ENCODE measurements at regions not wholly inside any gene's neighbourhood (a gene's known extent, or its start where the extent isn't known, plus 50 kb on each side); places are given as distances from the start of the nearest gene placed in this dataset.

GRCh38 chr18:11544060-11544633, 65.2 kb upstream of the SLC35G4 start:
- no peaks in the 10 kb centered on the region for H3K4me1 ChIP-seq (ENCODE audit: control insufficient read depth, insufficient read depth, low read length)
- no peak overlapping the region for H3K27ac ChIP-seq (ENCODE audit: extremely low read depth, low read depth, low read length)
- no peaks in the 10 kb centered on the region for H3K36me3 ChIP-seq (ENCODE audit: control insufficient read depth in 2 of 2, insufficient read depth in 1 of 2, low read length in 2 of 2)
- no peak overlapping the region for H3K4me3 ChIP-seq (ENCODE audit: low read depth, low read length)
- POLR2A ChIA-PET, result no interaction called here
- H3K9me3 ChIP-seq (ENCODE audit: control insufficient read depth, insufficient read depth, low read depth, low read length), result no peaks in the 10 kb centered on the region
- CTCF ChIA-PET, result interaction anchor here (0.7 kb wide), 1 partner anchor 8 kb away, joined by 3 read pairs; no protein-coding TSS in a partner anchor
- no peak for TF ChIP-seq ZBTB26 (tag by site-specific recombination; optimal IDR thresholded peaks at IDR 0.05)
- TF ChIP-seq KLF8 (tag by site-specific recombination; IDR thresholded peaks at IDR 0.05), result no peak
- TF ChIP-seq ZNF280D (tag by site-specific recombination; IDR thresholded peaks at IDR 0.05), result peak; percentile 92
- peak; percentile 99 for TF ChIP-seq SETDB1 (IDR thresholded peaks at IDR 0.05; ENCODE audit: insufficient read length, low read length)
- TF ChIP-seq ZNF350 (tag by site-specific recombination; IDR thresholded peaks at IDR 0.05), result peak; percentile 42; the same call in 1 of the 2 replicates
- TF ChIP-seq ZNF626 (tag by site-specific recombination; IDR thresholded peaks at IDR 0.05), result 0 out of 2 replicates have a peak, but pooled peaks have one; percentile 59

- CTCF ChIA-PET, result interaction anchor here (0.6 to 1.7 kb wide), 5 partner anchors 10 to 29 kb away, joined by 3 to 11 read pairs (median 5); no protein-coding TSS in a partner anchor
- Histone ChIP-seq H3K9me3 (ENCODE audit: control insufficient read depth, insufficient read depth, low read depth, low read length) (no peaks in the 10 kb centered on the region), H3K4me1 (ENCODE audit: control insufficient read depth, insufficient read depth, low read length) (no peaks in the 10 kb centered on the region), H3K27ac (ENCODE audit: extremely low read depth, low read depth, low read length) (no peak overlapping the region), H3K4me3 (ENCODE audit: low read depth, low read length) (no peak overlapping the region), H3K36me3 (ENCODE audit: control insufficient read depth in 2 of 2, insufficient read depth in 1 of 2, low read length in 2 of 2) (no peaks in the 10 kb centered on the region)
- TF ChIP-seq ZNF792 (tag by site-specific recombination; IDR thresholded peaks at IDR 0.05), result no peak
- no peak for TF ChIP-seq ZNF473 (tag by site-specific recombination; IDR thresholded peaks at IDR 0.05)
- no peak for TF ChIP-seq ZNF10 (tag by site-specific recombination; IDR thresholded peaks at IDR 0.05)
- TF ChIP-seq REPIN1 (tag by site-specific recombination; IDR thresholded peaks at IDR 0.05; ENCODE audit: low read depth), result no peak
- TF ChIP-seq ZNF404 (tag by site-specific recombination; IDR thresholded peaks at IDR 0.05), result no peak
- no peak for TF ChIP-seq BCL6B (tag by site-specific recombination; IDR thresholded peaks at IDR 0.05)
- no peak for TF ChIP-seq ZNF133 (tag by site-specific recombination; IDR thresholded peaks at IDR 0.05)
- no peak for TF ChIP-seq ZNF157 (tag by site-specific recombination; IDR thresholded peaks at IDR 0.05)
- TF ChIP-seq ZNF148 (tag by site-specific recombination; IDR thresholded peaks at IDR 0.05; ENCODE audit: borderline replicate concordance), result no peak
- TF ChIP-seq ZBTB20 (tag by site-specific recombination; IDR thresholded peaks at IDR 0.05), result no peak
- TF ChIP-seq ZNF366 (tag by site-specific recombination; conservative IDR thresholded peaks at IDR 0.05), result no peak
- no peak for TF ChIP-seq HOXA7 (CRISPR knock-in tag; IDR thresholded peaks at IDR 0.05; ENCODE audit: borderline replicate concordance)
- no peak for TF ChIP-seq ZNF169 (tag by site-specific recombination; IDR thresholded peaks at IDR 0.05)
- TF ChIP-seq ZNF280C (tag by site-specific recombination; IDR thresholded peaks at IDR 0.05), result no peak
- TF ChIP-seq ZNF214 (tag by site-specific recombination; IDR thresholded peaks at IDR 0.05; ENCODE audit: borderline replicate concordance), result no peak
- no peak for TF ChIP-seq ZNF561 (tag by site-specific recombination; IDR thresholded peaks at IDR 0.05; ENCODE audit: borderline replicate concordance)
- no peak for TF ChIP-seq ZBTB6 (tag by site-specific recombination; IDR thresholded peaks at IDR 0.05)
- no peak for TF ChIP-seq ZNF175 (tag by site-specific recombination; IDR thresholded peaks at IDR 0.05)
- POLR2A ChIA-PET, result no interaction called here
Measured at GRCh38 chr18:11541179-11541578, 68.2 kb upstream of the SLC35G4 start.
